ENCODE measurements at regions not wholly inside any gene's neighbourhood (a gene's known extent, or its start where the extent isn't known, plus 50 kb on each side); places are given as distances from the start of the nearest gene placed in this dataset.

GRCh38 chr6:158249340-158249836, 62.9 kb upstream of the TULP4 start:
- Mint-ChIP-seq H3K36me3 (peaks cover 0 to 33% (median 15%) of the 10 kb centered on the region in 3 donors), H3K9me3 (no peaks in the 10 kb centered on the region), H3K27ac (no peak overlapping the region), H3K27me3 (no peaks in the 10 kb centered on the region), H3K4me1 (peaks cover 8 to 26% (median 11%) of the 10 kb centered on the region in 4 donors), H3K4me3 (no peak overlapping the region)
- no peak for DNase-seq
- no peak for ATAC-seq
- POLR2A ChIA-PET, result no interaction called here

GRCh38 chr6:158251565-158251964, 60.7 kb upstream of the TULP4 start:
- Mint-ChIP-seq H3K9me3 (no peaks in the 10 kb centered on the region), H3K4me1 (peaks cover 19 to 31% (median 27%) of the 10 kb centered on the region in 4 donors), H3K4me3 (no peak overlapping the region), H3K27ac (no peak overlapping the region), H3K36me3 (peaks cover 0 to 25% (median 13%) of the 10 kb centered on the region in 3 donors), H3K27me3 (no peaks in the 10 kb centered on the region)
- no peak for ATAC-seq
- POLR2A ChIA-PET, result no interaction called here
- no peak for DNase-seq

- no peak overlapping the region for H3K4me3 Mint-ChIP-seq
- no peak overlapping the region for H3K27ac Mint-ChIP-seq
- ATAC-seq, result no peak
- H3K36me3 Mint-ChIP-seq, result peaks cover 0 to 16% (median 9%) of the 10 kb centered on the region in 3 donors
- no peak for DNase-seq
- peaks cover 24 to 47% (median 41%) of the 10 kb centered on the region in 4 donors for H3K4me1 Mint-ChIP-seq
- no peaks in the 10 kb centered on the region for H3K9me3 Mint-ChIP-seq
- POLR2A ChIA-PET, result no interaction called here
- H3K27me3 Mint-ChIP-seq, result no peaks in the 10 kb centered on the region
Observed at GRCh38 chr6:158253248-158253647, 59.0 kb upstream of the TULP4 start.

GRCh38 chr6:158255275-158255988, 56.8 kb upstream of the TULP4 start:
- DNase-seq (no peak), ATAC-seq (no peak)
- POLR2A ChIA-PET, result no interaction called here
- Mint-ChIP-seq H3K27ac (peak overlapping the region in 9 of 10 donors; percentile 16 to 82 (median 57)), H3K36me3 (peaks cover 0 to 16% (median 9%) of the 10 kb centered on the region in 3 donors), H3K4me3 (peak overlapping the region in 5 of 10 donors; percentile 9 to 48 (median 47)), H3K9me3 (no peaks in the 10 kb centered on the region), H3K27me3 (no peaks in the 10 kb centered on the region), H3K4me1 (peaks cover 24 to 51% (median 45%) of the 10 kb centered on the region in 4 donors)

GRCh38 chr6:158255989-158256601, 56.2 kb upstream of the TULP4 start:
- peaks cover 22 to 52% (median 45%) of the 10 kb centered on the region in 4 donors for H3K4me1 Mint-ChIP-seq
- DNase-seq, result peak in 4 of 10 donors; percentile 16 to 43 (median 30)
- no peaks in the 10 kb centered on the region for H3K27me3 Mint-ChIP-seq

DNA sequence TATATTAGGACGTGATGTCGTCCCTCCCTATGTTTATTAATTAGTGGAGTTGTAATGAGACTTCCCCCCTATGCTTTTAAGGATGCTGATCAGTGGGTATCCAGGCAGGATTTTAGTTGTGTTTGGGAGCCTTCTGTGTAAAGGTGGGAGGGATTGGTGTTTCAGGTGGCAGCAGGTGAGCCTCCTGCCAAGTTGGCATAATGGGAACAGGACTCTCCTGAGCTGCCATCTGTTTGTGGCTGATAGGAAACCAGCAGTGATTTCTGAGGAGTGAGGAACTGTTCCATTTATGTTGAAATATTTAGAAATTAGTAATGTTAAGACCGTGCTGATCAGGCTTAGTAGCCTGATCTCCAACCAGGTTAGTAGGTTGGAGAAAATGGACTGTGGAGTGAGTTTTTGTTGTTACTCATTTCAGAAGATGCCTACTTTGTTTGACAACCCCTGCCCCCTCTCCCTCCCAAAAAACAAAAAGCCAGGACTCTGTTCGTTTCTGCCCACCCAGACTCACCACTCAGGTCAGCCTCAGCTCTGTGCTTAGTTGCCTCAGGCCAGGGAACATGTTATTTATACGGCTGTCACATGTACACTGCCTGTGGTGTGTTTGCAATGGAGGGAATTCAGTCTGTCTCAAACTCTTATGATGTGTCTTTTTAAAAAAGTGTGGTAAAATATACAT, 55.4 kb upstream of the TULP4 start:
- Mint-ChIP-seq H3K27ac (peak overlapping the region; percentile 22 to 82 (median 52)), H3K4me3 (peak overlapping the region in 5 of 10 donors; percentile 1 to 57 (median 44))
- POLR2A ChIA-PET, result no interaction called here

More at GRCh38 chr6:158255989-158256601, 56.2 kb upstream of the TULP4 start:
- peak overlapping the region in 7 of 10 donors; percentile 0 to 82 (median 52) for H3K27ac Mint-ChIP-seq
- H3K4me3 Mint-ChIP-seq, result peak overlapping the region in 7 of 10 donors; percentile 1 to 47 (median 12)
- H3K36me3 Mint-ChIP-seq, result peaks cover 0 to 10% (median 9%) of the 10 kb centered on the region in 3 donors
- POLR2A ChIA-PET, result no interaction called here
- ATAC-seq, result peak; percentile 28 to 89
- no peaks in the 10 kb centered on the region for H3K9me3 Mint-ChIP-seq

DNA sequence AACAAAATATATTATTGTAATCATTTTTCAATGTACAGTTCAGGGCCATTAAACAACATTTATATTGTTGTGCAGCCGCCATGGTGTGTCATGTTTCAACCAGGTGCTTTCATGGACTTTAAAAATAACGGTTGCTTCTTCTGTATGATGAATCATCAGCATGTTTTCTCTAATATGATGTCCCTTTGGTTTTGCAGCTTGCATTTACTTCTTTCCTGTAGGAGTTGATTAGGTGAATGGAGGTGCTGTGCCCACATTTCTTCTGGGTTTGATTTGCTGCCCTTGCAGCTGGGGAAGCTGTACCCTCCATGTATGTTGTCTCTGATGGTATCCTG, 54.9 kb upstream of the TULP4 start:
- no peaks in the 10 kb centered on the region for H3K9me3 Mint-ChIP-seq
- H3K4me3 Mint-ChIP-seq, result peak overlapping the region in 1 of 10 donors; percentile 38
- peaks cover 18 to 50% (median 39%) of the 10 kb centered on the region in 4 donors for H3K4me1 Mint-ChIP-seq
- peaks cover 0 to 10% (median 8%) of the 10 kb centered on the region in 3 donors for H3K36me3 Mint-ChIP-seq
- peak overlapping the region in 3 of 10 donors; percentile 38 to 67 (median 52) for H3K27ac Mint-ChIP-seq
- no peaks in the 10 kb centered on the region for H3K27me3 Mint-ChIP-seq
- no peak for ATAC-seq
- DNase-seq, result no peak
- POLR2A ChIA-PET, result no interaction called here

More for the DNA sequence above, 55.4 kb upstream of the TULP4 start:
- ATAC-seq, result no peak
- Mint-ChIP-seq H3K36me3 (peaks cover 0 to 10% (median 9%) of the 10 kb centered on the region in 3 donors), H3K9me3 (no peaks in the 10 kb centered on the region), H3K27me3 (no peaks in the 10 kb centered on the region), H3K4me1 (peaks cover 18 to 50% (median 40%) of the 10 kb centered on the region in 4 donors)
- no peak for DNase-seq

- Mint-ChIP-seq H3K27me3 (no peaks in the 10 kb centered on the region), H3K36me3 (peaks cover 0 to 11% (median 5%) of the 10 kb centered on the region in 3 donors), H3K27ac (peak overlapping the region in 2 of 10 donors; percentile 52 to 67), H3K4me3 (peak overlapping the region in 3 of 10 donors; percentile 8 to 38 (median 9)), H3K9me3 (no peaks in the 10 kb centered on the region), H3K4me1 (peaks cover 18 to 50% (median 40%) of the 10 kb centered on the region in 4 donors)
- POLR2A ChIA-PET, result no interaction called here
- no peak for DNase-seq
- ATAC-seq, result no peak
Observed at GRCh38 chr6:158257781-158258180, 54.5 kb upstream of the TULP4 start.

DNA sequence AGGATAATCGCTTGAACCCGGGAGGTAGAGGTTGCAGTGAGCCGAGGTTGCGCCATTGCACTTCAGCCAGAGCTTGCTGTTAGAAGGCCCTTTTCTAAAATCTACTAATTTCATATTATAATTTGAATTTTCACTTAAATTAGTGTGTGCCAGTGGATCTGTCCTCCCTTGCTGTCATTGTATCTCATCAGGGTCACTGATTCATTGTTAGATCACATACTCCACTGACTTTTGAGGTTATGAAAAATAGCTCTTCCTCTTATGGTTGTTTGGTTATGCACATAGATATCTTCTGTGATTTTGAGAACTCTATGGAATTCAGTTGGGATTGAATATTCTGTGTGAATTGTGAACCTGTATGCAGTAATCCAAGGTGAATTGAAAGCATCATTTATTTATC, 53.1 kb upstream of the TULP4 start:
- POLR2A ChIA-PET, result no interaction called here
- ATAC-seq (no peak), DNase-seq (no peak)
- H3K4me1 Mint-ChIP-seq, result peaks cover 15 to 47% (median 37%) of the 10 kb centered on the region in 4 donors
- peak overlapping the region in 1 of 10 donors; percentile 3 for H3K27ac Mint-ChIP-seq
- H3K36me3 Mint-ChIP-seq, result peaks cover 0 to 7% (median 2%) of the 10 kb centered on the region in 3 donors
- H3K4me3 Mint-ChIP-seq, result no peak overlapping the region
- no peaks in the 10 kb centered on the region for H3K9me3 Mint-ChIP-seq
- no peaks in the 10 kb centered on the region for H3K27me3 Mint-ChIP-seq

GRCh38 chr6:158259845-158260244, 52.4 kb upstream of the TULP4 start:
- H3K27me3 Mint-ChIP-seq, result no peaks in the 10 kb centered on the region
- H3K36me3 Mint-ChIP-seq, result peaks cover 0 to 3% (median 2%) of the 10 kb centered on the region in 3 donors
- no peaks in the 10 kb centered on the region for H3K9me3 Mint-ChIP-seq
- H3K4me1 Mint-ChIP-seq, result peaks cover 15 to 46% (median 35%) of the 10 kb centered on the region in 4 donors
- DNase-seq (no peak), ATAC-seq (no peak)
- no peak overlapping the region for H3K4me3 Mint-ChIP-seq
- H3K27ac Mint-ChIP-seq, result no peak overlapping the region
- POLR2A ChIA-PET, result no interaction called here

GRCh38 chr6:158262082-158262481, 50.2 kb upstream of the TULP4 start:
- no peaks in the 10 kb centered on the region for H3K27me3 Mint-ChIP-seq
- ATAC-seq (no peak), DNase-seq (no peak)
- no peak overlapping the region for H3K4me3 Mint-ChIP-seq
- peaks cover 6 to 28% (median 12%) of the 10 kb centered on the region in 4 donors for H3K4me1 Mint-ChIP-seq
- POLR2A ChIA-PET, result interaction anchor here (0.6 kb wide), 1 partner anchor 1008 kb away, joined by 5 read pairs; no protein-coding TSS in a partner anchor
- no peaks in the 10 kb centered on the region for H3K9me3 Mint-ChIP-seq
- H3K27ac Mint-ChIP-seq, result peak overlapping the region in 1 of 10 donors; percentile 32
- peaks cover 0 to 3% (median 2%) of the 10 kb centered on the region in 3 donors for H3K36me3 Mint-ChIP-seq
